ENCODE measurements at regions not wholly inside any gene's neighbourhood (a gene's known extent, or its start where the extent isn't known, plus 50 kb on each side); places are given as distances from the start of the nearest gene placed in this dataset.
"Not testable (repeated sequence)": the region's sequence is repeated elsewhere in the genome, so short reads cannot be mapped to it uniquely, and the experiment has no call there.

DNA sequence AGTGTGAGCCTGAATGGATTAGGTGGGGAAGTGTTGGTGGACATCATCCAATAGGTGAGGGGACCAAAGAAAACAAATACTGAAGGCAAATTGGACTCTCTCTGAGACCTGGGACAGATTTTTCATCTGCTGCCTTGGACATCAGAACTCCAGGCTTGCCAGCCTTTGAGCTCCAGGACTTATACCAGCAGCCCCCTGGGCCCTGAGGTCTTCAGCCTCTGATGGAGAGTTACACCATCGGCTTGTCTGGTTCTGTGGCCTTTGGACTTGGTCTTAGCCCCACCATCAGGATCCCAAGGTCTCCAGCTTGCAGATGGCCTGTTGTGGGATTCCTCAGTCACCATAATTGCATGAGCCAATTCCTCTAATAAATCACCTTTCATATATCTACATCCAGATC is 80.8 kb upstream of the SLC8A3 start:
- DNase-seq (ENCODE audit: low read depth, low spot score) = no peak

DNA sequence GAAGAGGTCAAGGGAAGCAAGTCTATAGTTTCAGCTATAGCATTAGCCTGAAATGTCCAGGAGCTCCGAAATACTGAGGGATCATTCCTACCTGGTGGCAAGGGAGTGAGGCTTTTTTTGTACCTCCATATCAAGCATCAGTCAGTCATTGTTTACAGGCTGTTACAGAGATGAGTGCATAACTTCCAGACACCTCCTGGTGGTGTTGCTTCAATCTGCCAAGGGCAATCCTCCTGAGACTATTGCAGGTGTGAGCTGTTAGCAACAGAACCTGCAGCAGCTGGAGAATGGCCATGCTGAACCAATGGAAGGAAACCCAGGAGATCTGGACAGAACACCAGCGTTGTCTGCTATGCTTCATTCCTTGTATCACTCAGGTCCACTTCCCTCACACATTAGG is 80.0 kb upstream of the SLC8A3 start:
- DNase-seq (ENCODE audit: low read depth, low spot score) = no peak

DNA sequence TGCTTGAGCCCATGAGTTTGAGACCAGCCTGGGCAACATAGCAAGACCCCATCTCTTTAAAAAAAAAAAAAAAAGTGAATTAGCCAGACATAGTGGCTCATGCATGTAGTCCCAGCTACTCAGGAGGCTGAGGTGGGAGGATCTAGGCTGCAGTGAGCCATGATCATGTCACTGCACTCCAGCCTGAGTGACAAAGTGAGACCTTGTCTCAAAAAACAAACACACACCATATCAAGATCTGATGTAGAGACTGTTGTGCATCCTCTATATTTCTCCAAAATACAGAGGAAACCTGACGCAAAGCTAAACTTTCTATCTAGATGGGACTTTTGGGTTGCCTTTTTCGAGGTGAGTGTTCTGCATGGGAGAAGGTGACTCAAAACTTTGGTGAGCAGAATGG is 77.4 kb upstream of the SLC8A3 start:
- DNase-seq (ENCODE audit: low read depth, low spot score) = no peak

DNA sequence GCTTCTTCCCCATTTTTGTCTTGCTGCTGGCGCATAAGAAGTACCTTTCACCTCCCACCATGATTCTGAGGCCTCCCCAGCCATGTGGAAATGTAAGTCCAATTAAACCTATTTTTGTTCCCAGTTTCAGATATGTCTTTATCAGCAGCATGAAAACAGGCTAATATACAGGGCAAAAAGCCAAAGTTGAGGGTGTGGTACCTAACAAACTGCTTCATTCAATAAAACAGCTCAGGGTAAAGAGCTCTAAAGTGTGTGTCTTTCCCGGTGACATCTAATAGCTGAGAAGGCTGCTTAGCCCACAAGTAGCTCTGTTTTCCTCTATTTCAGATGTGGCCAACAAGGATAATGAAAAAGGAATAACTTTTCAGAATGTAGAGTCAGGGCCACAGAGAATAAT is 76.7 kb upstream of the SLC8A3 start:
- DNase-seq (ENCODE audit: low read depth, low spot score) = no peak

DNA sequence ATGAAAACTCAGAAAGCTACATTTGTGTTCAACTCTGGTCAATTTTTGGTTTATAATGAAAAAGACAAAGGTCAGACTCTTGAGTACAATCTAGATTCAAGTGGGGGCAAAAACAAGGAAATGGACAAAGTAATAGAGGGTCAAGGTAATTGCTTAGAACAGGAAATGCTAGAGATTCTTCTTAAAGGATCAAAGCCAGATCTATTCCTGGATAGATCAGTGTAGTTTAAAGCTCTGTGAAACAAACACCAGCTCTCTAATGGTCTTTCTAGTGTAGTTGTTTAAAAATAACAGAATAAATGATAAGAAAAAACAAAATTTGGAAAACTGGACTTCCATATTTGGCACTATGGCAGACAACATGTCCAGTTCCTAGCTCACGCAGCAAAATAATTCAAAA is 70.7 kb upstream of the SLC8A3 start:
- no peak for DNase-seq (ENCODE audit: low read depth, low spot score)

DNA sequence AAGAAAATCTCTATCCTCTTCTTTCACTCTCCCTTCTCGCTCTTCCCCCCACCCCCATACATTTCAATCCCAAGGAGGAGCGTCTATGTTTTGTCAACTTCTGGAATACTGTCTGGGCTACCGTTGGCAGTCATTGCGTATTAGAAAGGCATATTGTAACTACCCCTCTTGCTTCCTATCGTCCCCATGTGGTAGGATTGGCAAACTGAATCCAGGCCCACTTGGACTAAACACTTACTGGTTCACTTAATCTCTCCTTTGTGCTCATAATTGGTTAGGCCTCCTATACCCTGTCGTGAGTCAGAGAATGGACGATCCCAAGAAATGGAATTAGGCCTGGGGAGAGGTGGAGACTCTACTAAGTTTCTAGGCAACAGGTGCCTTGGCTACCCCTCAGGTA is 68.8 kb upstream of the SLC8A3 start:
- DNase-seq (ENCODE audit: low read depth, low spot score) = peak; percentile 26

DNA sequence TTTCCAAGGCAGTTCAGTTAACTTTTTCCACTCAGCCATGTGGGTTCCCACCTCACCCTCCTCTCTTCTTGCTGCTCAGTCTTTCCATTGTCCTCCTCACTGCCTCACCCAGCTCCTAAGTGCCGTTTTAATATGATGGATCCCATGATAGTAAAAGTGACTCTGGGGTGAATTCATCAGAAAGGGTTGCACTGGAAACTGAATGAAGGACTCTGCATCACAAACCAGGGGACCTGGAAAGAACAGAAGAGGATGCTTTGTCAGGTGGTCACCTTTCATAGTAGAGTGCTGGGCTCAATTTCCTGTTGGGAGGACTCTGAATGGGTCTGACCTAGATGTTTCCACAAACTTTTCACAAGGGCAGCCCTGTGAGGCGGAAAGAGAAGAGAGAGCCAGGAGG is 67.8 kb upstream of the SLC8A3 start:
- no peak for DNase-seq (ENCODE audit: low read depth, low spot score)

DNA sequence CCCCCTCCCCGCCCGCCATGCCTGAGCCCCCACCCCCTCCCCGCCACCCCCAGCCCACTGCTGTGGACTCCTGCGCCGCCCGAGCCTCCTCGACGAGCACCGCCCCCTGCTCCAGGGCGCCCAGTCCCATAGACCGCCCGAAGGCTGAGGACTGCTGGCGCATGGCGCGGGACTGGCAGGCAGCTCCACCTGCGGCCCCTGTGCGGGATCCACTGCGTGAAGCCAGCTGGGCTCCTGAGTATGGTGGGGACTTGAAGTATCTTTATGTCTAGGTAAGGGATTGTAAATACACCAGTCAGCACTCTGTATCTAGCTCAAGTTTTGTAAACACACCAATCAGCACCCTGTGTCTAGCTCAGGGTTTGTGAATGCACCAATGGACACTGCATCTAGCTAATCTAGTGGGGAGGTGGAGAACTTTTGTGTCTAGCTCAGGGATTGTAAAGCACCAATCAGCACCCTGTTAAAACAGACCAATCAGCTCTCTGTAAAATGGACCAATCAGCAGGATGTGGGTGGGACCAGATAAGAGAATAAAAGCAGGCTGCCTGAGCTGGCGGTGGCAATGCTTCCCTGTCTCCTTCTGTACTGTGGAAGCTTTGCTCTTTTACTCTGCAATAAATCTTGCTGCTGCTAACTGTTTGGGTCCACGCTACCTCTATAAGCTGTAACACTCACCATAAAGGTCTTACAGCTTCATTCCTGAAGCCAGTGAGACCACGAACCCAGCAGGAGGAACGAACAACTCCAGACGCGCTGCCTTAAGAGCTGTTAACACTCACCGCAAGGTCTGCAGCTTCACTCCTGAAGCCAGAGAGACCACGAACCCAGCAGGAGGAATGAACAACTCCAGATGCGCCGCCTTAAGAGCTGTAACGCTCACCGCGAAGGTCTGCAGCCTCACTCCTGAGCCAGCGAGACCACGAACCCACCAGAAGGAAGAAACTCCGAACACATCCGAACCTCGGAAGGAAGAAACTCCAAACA is 66.6 kb upstream of the SLC8A3 start:
- DNase-seq (ENCODE audit: low read depth, low spot score) = peak; percentile 75

DNA sequence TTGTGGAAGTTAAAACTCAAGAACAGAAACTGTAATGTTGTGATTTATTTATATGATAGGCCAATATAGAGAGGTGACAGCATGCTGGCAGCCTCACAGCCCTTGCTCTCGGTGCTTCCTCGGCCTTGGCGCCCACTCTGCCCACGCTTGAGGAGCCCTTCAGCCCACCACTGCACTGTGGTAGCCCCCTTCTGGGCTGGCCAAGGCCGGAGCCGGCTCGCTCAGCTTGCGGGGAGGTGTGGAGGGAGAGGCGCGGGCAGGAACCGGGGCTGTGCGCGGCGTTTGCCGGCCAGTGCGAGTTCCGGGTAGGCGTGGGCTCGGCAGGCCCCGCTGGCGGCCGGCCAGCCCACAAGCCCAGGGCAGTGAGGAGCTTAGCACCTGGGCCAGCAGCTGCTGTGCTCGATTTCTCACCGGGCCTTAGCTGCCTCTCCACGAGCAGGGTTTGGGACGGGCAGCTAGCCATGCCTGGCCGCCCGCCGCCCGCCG is 65.8 kb upstream of the SLC8A3 start:
- peak; percentile 82 for DNase-seq (ENCODE audit: low read depth, low spot score)

DNA sequence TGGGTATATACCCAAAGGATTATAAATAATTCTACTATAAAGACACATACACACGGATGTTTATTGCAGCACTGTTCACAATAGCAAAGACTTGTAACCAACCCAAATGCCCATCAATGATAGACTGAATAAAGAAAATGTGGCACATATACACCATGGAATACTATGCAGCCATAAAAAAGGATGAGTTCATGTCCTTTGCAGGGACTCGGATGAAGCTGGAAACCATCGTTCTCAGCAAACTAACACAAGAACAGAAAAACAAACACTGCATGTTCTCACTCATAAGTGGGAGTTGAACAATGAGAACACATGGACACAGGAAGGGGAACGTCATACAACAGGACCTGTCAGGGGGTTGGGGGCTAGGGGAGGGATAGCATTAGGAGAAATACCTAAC is 64.8 kb upstream of the SLC8A3 start:
- not testable (repeated sequence) for DNase-seq (ENCODE audit: low read depth, low spot score)

DNA sequence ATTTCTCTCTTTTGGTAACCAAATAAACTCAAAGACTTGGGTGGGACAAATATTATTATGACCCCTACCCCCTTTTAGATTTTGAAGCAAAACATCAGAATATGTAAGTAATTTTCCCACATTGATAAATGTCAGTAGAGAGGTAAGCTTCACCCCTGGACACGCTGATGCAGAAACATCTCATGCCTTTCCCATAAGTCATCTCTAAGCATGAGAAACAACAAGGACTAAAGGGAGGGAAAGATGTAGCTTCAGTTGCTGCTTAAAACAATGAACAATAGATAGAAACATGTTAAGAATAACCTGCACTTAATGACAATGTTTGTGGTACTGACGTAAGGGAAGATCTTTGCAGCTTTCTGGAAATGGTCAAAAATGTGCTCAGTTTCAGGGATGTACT is 56.3 kb upstream of the SLC8A3 start:
- DNase-seq (ENCODE audit: low read depth, low spot score) = no peak

DNA sequence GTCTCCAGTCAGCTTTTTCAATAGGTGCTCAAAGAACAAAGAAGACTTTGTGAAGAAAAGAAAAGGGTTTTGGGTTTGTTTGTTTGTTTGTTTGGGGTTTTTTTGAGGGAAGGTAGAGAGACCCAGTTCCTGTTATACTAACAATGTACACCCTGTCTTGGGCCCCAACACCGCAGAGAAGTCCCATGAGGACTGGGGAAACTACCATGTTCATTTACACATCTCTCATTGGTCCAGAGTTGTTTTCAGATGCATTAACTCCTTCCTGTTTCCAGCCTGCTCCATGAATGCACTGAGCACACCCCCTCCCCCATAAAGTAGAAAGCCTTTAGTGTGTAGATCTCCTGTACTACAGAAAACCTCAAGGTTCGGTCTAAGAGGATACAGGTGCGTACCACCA is 51.1 kb upstream of the SLC8A3 start:
- DNase-seq (ENCODE audit: low read depth, low spot score) = no peak

DNA sequence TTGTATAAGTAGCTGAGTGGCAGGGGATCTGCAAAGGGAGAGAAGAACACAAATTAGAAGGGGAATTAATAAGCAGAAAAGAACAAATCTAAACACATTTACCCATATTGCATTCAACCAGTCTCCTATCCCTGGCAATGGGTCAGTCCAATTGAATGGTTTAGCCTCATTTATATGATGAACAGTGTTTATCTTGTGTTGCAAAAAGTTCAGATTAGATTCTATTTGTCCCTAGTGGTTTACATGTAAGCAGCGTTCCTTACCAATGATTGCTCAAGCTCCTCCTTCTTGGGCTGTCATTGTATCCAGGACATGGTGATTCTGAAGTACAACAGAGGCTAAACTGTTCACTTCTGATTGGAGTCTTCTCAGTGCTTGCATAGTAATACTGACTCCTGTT is 49.9 kb upstream of the SLC8A3 start:
- not testable (repeated sequence) for DNase-seq (ENCODE audit: low read depth, low spot score)
